Stimulated activated naive CD4-positive, alpha-beta T cell (primary cell): ENCODE measurements at regions not wholly inside any gene's neighbourhood (a gene's known extent, or its start where the extent isn't known, plus 50 kb on each side); places are given as distances from the start of the nearest gene placed in this dataset.

Source experiments
- DNase-seq, 6 experiments: peaks; one replicate each; lab custom pipeline; 2025; lab: John Stamatoyannopoulos, UW

DNA sequence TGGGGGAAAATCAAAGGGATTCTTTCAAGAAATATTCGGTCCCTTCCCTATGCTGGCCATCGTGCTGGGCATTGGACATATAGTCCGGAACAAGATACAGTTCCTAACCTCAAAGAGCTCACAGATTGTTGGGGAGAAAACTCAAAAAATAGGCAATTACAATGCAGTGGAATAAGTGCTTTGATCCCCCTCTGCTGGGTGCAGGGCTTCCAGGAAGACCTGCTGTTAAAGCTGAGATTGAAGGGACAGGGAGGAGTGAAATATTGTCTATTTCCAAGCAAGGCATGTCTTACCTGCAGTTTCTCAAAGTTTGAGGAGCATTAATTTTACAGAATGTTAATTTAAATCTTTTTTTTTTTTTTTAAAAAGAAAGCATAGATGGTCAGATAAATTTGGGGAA lies 75.1 kb upstream of the SESN3 start:
- DNase-seq, result no peak

DNA sequence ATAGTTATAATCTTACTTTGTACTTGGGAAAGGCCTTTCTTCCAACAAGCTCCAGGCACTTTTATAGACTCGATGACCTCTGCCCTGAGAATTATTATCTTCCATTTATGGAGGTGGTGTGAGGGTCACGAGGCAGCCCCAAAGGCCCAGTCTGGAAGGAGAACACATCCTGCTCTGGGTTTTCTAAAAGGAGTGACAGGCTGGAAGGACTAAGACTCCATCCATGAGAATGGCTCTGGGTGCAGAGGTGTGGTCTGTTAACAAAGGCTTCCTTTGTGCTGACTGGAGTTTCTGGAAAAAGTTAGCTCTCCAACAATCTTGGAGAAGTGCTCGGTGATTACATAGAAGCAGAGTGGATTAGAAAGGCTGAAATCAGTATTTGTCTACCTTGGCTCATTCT lies 74.7 kb upstream of the SESN3 start:
- DNase-seq, result no peak

DNA sequence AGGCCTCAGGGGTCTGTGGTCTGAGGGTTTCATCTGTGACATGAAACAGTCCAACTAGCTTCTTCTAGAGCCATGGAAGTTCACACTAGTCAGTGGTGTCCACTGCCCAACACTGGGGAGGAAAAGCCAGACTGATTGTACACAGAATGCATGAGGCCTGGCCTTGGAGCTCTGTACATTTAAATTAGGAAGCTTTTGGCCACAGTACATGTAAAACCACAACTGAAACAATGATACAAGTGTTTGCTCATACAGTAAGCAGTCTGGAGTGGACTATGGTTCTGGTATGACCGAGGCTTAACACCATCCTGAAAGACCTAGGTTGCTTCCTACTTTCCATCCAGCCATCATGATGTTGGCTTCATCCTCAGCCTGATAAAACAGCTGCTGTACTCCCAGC lies 73.8 kb upstream of the SESN3 start:
- DNase-seq, result no peak

DNA sequence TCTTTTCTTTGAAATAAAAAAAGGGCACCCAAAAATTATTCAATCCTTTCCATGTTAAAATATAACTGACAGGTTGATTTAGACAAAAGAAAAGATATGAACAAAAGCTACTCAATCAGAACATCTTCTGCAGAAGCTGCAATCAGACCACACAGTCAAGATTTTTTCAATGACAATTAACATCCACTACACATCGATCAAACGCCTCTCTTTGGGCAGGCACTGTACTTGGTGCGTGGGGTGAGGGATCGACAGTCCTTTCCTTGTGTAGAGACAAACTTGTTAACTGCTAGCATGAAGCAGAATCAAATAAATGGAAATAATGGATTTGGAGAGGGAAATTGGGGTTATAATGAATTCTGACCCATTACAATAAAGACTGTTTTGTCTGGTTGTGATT lies 71.2 kb upstream of the SESN3 start:
- DNase-seq, result no peak

DNA sequence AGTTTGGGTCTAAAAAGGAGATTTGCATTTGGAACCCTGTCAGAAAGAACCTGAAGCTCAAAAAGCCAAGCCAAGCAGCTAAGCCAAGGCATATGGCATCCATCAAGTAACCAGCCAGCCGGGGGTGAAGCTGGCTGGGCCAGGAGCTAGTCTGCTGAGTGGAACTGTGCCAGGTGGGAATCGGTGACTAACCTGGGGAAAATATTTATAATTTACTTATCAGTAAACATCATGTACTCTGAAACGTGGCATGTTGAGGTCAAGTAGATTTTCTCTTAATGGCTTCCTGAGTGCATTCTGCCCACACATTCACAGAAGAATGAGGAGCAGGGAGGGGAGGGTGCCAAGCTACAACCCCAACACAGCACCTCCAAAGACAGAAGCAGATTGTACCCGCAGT lies 70.5 kb upstream of the SESN3 start:
- DNase-seq, result no peak

DNA sequence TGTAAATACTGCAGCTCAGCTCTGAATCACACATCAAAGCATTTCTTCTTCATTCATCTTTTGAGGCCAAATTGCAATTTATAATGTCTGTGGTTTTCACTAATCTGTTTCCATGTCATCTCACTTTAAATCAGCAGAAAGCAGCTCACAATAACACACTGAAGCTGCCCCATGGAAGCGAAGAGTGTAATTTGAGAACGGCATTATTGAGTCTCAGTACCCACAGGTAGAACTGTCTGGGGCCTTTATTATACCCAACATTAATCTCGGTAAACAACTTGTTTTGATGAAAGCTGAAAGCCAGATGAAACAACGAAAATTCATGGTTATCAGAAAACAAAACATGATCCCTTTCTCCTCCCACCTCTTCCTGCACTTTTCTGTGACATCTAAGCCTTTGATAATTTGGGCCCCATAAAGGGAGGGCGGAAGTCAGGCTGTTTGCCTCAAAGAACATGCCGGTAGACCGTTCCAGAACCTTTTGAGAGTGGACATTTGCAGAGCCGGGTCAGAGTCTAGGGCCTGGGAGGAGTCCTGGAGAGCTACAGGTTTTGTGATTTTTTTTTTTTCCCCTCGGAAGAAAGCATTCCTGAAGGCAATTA lies 68.2 kb upstream of the SESN3 start:
- peak in 3 of 6 experiments; percentile 4 to 27 (median 26) for DNase-seq

DNA sequence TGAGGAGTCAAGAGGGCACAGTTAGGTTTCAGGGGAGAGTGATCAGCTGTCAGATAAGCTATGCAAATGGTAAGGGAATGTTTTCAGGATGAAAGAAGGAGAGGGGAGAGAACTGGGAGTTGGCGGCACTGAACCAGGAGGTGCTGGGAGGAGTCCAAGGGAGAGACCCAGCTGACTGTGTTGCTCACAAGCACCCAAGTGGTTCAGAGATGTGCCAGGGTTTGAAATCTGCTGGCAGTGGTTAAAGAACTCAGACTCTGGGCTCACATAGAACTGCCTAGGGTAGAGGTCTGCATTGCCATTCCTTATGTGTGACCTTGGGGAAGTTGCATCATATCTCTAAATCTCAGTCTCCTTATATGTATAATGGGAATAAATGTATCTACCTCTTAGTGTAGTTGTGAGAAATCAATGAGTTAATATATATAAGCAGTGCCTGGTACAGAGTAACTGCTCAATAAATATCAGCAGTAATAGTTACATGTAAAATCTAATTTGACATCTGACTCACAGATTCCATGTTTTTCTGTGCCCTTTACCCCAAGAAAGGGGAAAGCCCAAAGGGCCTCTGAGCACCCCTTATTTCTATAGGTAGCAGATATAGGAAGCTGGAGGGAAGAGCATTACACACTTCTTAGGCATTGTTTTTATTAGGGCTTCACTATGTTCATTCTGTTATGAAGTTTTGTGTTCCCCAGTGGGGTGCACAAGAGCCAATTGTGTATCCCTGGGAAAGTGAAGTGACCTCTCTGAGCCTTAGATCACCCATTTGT lies 66.9 kb upstream of the SESN3 start:
- no peak for DNase-seq

DNA sequence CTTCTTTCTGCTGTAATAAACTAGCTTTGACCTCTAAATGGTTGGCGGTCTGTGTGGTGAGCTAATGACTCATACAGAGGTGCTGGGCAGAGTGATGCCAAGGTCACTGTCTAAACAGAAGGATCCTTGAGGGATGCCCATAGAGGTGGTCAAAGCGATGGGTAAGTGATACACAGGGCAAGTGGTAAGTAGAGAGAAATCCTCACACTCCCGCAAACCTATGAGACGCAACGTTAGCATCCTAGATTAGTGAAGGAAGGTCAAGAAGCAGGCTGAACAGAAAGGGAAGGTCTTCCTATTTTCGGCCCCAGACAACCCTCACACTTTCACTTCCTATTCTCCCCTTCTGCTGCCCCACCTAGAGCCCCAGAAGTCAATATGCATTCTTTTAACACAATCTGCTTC lies 65.6 kb upstream of the SESN3 start:
- DNase-seq, result no peak

DNA sequence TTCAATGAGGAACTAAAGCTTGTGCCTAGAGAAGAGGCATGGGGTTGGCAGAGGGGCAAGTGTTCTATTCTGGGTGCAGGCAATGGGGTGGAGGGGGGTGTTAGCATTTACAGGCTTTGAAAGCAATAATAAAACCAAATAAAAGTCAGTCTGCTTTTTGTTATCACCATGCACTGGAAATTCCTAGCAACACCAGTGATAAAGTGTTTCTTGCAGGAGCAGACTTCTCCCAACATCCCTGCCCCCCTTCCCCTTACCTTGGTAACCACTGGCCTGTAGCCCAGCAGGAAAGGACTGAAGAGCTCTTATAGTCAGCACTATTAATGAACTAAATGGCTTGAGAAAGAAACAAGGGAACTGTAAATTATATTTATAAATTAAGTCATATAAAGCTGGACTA lies 65.2 kb upstream of the SESN3 start:
- no peak for DNase-seq

DNA sequence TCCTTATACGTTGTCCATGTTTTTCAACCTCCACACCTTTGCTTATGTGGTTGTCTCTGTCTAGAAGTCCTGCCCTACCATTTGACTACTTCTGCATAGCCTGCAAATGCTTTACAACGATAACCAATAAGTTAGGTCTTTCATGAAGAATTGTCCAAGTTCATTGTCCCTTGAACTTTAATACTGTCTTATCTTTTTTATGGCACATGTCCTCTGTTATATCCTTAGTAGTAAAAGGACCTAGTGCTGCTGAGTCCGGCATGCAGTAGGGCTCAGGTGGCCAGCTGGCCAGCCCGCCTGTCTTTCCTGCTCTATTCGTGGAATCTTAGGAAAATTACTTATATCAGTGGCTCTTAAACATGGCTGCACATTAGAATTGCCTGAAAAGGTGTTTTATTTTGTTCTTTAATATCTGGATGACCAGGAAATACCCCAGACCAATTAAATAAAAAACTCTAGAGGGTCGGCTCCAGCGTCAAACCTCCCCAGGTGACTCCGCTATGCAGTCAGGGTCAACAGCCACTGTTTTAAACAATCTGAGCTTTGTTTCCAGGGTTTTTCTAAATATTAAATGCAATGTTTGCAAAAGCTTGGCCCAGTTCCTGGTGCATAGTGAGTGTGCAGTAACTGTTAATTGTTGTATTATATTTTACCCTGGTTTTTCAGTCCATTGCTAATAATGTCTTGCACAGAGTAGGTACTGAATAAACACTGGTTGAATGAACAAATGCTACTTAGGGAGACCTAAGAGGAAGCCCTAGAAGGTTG lies 64.6 kb upstream of the SESN3 start:
- no peak for DNase-seq

DNA sequence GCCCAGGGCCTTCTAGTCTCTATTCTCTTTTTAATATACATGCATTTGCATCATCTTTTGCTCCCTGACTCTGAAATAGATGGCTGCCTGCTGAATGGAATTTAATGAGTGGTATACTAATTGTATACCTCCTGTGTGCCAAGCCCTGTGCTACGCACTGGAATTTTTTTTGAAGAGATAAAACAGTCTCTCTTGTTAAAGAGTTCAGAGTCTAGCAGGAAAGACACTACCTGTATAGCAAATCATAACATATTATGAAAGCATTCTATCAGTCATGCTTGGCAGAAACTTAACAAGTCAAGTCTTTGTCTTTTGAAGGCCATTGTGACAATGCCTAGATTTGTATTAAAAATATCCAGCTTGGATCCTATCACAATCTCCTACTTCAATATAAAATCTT lies 63.7 kb upstream of the SESN3 start:
- DNase-seq, result no peak

DNA sequence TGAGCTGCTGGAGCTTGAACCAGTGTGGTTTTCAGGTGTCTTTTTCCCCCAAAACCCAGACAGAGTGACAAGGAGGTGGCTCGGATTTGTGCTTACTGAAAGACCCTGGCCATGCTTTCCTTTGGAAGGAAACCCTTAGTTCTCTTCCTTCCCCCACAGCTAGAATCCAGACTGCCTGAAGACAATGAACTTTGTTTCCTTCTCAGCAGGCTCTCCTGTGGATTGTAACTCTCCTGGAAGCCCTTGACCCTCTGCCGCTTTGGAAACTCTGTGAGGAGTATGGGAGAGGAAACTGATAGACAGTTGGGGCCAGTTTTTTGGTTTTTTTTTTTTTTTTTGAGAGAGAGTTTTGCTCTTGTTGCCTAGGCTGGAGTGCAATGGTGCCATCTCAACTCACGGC lies 62.1 kb upstream of the SESN3 start:
- DNase-seq, result no peak

DNA sequence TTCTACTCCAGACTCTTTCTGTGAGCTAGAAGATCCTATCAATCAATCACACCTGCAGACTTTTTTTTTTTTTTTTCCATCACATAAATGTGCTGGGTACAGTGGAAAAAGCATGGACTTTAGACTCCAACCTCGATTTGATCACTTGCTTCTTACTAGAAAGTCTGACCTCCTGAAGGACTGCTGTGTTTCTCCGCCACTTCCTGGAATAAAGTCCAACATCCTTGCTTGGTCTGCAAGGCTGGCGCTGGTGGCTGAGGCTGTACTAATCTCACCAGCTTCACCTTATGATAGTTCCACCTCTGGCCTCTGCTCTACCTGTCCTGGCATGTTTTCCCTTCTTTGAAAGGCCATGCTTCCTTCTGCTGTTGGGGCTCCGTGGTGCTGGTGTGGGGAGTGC lies 60.9 kb upstream of the SESN3 start:
- no peak for DNase-seq

DNA sequence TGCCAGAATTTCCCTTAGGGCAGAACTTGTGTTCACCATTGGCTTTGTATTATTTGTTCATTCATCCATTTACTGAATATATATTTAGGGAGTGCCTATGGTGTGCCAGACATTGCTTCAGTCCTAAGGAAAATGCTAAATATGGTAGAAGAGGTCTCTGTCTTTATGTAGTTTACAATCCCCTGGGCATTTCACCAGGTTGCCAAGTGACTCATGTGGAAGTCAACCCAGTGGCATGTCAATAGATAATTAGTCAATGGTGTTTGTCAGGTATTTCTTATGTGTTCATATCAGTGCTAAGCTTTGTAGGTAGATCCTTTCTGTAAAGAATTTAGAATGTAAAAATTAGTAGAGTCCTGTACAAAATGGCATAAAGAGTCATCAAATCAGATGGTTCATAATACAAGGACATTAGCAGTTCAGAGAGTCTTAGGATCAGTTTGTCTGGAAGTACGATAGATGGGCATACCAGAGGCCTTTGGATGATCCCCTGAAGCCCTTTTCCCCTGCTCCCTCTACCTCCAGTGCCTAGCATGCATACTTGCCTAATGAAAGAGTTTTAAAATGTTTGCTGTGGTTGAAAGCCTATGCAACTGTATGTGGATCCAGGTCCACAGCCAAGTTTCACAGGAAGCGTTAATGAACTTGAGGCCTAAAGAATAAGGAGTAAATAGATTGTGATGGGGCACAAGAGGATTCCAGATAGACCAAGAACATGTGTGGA lies 58.5 kb upstream of the SESN3 start:
- DNase-seq, result no peak

DNA sequence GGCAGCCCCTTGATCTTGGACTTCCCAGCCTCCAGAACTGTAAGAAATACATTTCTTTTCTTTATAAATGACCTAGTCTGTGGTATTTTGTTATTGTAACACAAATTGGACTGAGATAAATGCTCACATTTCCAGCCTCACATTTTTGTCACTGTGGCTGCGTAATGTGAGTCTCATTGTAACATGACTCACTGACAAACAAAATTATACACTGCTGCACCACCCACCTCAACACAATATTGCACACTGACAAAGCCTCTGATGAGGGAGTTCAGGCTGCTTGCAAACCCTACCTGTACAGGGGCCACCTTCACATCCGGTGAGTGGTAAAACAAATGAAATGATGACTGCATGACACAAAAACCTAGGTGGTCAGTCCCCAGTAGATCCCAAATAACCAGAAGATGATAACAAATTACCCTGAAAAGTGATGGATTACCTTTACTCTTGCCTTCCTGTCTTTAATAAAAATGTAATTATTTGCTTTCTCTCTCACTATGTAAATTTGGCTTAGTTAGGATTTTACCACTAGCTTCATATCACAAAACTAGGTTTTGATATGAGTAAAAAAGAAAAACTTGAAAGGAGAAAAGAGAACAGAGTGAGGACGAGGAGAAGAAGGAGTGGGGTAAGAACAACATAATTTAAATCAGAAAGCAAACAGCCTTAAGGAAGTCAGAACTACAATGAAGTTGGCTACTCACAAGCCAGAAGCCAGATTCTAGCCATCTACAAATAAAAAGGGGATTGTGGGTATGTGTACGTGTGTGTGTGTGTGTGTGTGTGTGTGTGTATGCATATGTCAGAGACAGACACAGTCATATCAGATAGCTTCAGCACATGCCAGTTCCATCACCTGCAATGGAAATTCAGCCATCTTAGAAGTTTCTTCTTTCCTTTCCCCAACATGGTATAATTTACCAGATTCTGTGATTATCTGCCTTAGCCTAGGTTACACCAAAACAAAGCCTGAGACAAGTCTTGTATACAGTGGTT lies 53.4 kb upstream of the SESN3 start:
- no peak for DNase-seq

DNA sequence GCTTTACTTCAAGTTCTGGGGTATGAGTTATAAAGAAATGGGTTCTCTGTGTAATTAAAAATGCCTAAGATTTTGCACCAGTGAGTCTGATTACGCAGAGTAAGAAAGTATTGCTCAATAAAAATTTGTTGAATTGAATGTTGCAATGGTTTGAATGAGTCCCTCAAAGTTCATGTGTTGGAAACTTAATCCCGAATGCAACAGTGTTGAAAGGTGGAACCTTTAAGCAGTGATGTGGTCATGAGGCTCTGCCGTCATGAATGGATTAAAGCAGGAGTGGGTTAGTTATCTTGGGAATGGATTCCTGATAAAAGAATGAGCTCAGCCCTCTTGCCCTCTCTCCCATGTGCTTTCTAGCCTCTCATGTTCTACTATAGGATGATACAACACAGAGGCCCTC lies 52.6 kb upstream of the SESN3 start:
- DNase-seq, result no peak

DNA sequence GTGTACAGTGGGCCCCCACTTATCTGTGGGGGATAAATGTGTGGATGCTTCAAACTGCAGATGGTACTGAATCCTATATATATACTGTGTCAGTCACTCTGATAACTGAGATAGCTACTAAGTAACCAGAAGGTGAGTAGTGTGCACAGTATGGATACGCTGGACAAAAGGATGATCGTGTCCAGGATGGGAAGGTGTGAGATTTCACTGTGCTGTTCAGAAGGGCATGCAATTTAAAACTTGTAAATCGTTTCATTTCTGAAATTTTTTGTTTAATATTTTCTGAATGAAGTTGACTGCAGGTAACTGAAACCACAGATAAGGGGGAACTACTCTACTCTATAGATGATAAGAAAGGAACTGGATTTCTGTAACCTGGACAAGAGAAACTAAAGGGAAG lies 52.1 kb upstream of the SESN3 start:
- no peak for DNase-seq

DNA sequence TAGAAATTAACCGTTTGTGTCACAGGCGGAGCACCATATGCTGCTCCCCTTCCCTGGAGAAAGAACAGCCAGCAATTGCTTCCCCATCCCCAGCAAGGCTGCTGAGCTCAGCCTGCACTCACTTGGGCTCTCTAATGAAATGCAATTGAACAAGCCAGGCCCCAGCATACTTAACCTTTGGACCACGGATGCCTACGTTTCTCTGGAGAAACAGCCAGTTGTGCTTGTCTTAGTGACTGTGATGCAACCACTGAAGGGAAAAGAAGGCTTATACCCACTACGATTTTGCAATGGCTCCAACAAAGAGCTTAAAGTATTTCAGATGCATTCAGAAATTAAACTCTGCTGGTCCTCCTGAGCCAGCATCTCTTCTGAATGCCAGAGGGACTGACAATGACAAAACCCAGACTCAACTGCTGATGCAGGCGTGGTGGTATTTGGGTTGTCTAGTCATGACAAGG lies 51.3 kb upstream of the SESN3 start:
- no peak for DNase-seq
